ENCODE measurements at regions not wholly inside any gene's neighbourhood (a gene's known extent, or its start where the extent isn't known, plus 50 kb on each side); places are given as distances from the start of the nearest gene placed in this dataset.

- Histone ChIP-seq H3K9me3 (no peaks in the 10 kb centered on the region), H3K27ac (no peak overlapping the region), H3K4me1 (no peaks in the 10 kb centered on the region), H3K4me2 (no peak overlapping the region), H3K4me3 (no peak overlapping the region)
- ChIA-PET CTCF (no interaction called here), POLR2A (no interaction called here)
- TF ChIP-seq HOXB5 (CRISPR knock-in tag; IDR thresholded peaks at IDR 0.05) (no peak), EHMT2 (IDR thresholded peaks at IDR 0.05; ENCODE audit: low read depth) (no peak), HMGXB4 (CRISPR knock-in tag; IDR thresholded peaks at IDR 0.05; ENCODE audit: borderline replicate concordance) (no peak), MYC (IDR thresholded peaks at IDR 0.05; ENCODE audit: borderline replicate concordance, low read length) (no peak), PBX3 (IDR thresholded peaks at IDR 0.05) (no peak), POLR2A (IDR thresholded peaks at IDR 0.05; ENCODE audit: low read length) (no peak), JUN (IDR thresholded peaks at IDR 0.05) (no peak), EHF (CRISPR knock-in tag; IDR thresholded peaks at IDR 0.05) (no peak), CTCF (IDR thresholded peaks at IDR 0.05) (no peak), EP300 (IDR thresholded peaks at IDR 0.05) (no peak), RARB (CRISPR knock-in tag; IDR thresholded peaks at IDR 0.05) (no peak), NPAS2 (CRISPR knock-in tag; IDR thresholded peaks at IDR 0.05; ENCODE audit: borderline replicate concordance) (no peak), KDM5A (IDR thresholded peaks at IDR 0.05) (no peak), JUNB (IDR thresholded peaks at IDR 0.05) (no peak)
- DNase-seq (ENCODE audit: low read depth in 1 of 2, low spot score in 1 of 2) (no peak), ATAC-seq (no peak), FAIRE-seq (no peak)
- WGBS (ENCODE audit: missing lambda C conversion rate): 65% methylated on average over 4 of the region's 4 CpGs
Measured at GRCh38 chr5:84474126-84474525, 89.4 kb upstream of the EDIL3 start.

- Histone ChIP-seq H3K9me3 (no peaks in the 10 kb centered on the region), H3K27ac (no peak overlapping the region), H3K4me2 (no peak overlapping the region), H3K4me1 (no peaks in the 10 kb centered on the region), H3K4me3 (no peak overlapping the region)
- ChIA-PET POLR2A (no interaction called here), CTCF (no interaction called here)
- no peak for FAIRE-seq
- TF ChIP-seq HMGXB4 (CRISPR knock-in tag; IDR thresholded peaks at IDR 0.05; ENCODE audit: borderline replicate concordance) (no peak), HEYL (CRISPR knock-in tag; IDR thresholded peaks at IDR 0.05) (no peak), ZFP36 (IDR thresholded peaks at IDR 0.05; ENCODE audit: borderline replicate concordance, partially characterized antibody) (no peak), FOSB (CRISPR knock-in tag; IDR thresholded peaks at IDR 0.05) (no peak), ESRRA (IDR thresholded peaks at IDR 0.05; ENCODE audit: borderline replicate concordance, low read length) (no peak), REST (IDR thresholded peaks at IDR 0.05) (no peak), CHD2 (IDR thresholded peaks at IDR 0.05; ENCODE audit: low read length, partially characterized antibody) (no peak), RAD21 (conservative IDR thresholded peaks at IDR 0.05 in 1 of 2, IDR thresholded peaks at IDR 0.05 in 1 of 2) (no peak), ZNF302 (CRISPR knock-in tag; IDR thresholded peaks at IDR 0.05) (no peak), RFX5 (IDR thresholded peaks at IDR 0.05) (no peak), RCOR1 (IDR thresholded peaks at IDR 0.05; ENCODE audit: low read depth, low read length) (no peak)
- no peak for DNase-seq (ENCODE audit: low read depth in 1 of 2, low spot score in 1 of 2)
- ATAC-seq: no peak
Measured at GRCh38 chr5:84453405-84453804, 68.7 kb upstream of the EDIL3 start.
